ENCODE measurements at regions not wholly inside any gene's neighbourhood (a gene's known extent, or its start where the extent isn't known, plus 50 kb on each side); places are given as distances from the start of the nearest gene placed in this dataset.

- peaks cover 3% of the 10 kb centered on the region for H3K4me1 Mint-ChIP-seq (ENCODE audit: unreplicated experiment)
- H3K36me3 Mint-ChIP-seq (ENCODE audit: unreplicated experiment), result no peaks in the 10 kb centered on the region
- H3K27me3 Mint-ChIP-seq (ENCODE audit: unreplicated experiment), result peaks cover 7% of the 10 kb centered on the region
- H3K27ac Mint-ChIP-seq (ENCODE audit: unreplicated experiment), result no peak overlapping the region
- H3K4me3 Mint-ChIP-seq (ENCODE audit: unreplicated experiment), result peak overlapping the region; percentile 75
- H3K9me3 Mint-ChIP-seq (ENCODE audit: unreplicated experiment), result no peaks in the 10 kb centered on the region
- no peak for TF ChIP-seq CTCF (IDR thresholded peaks at IDR 0.05)
- no peak for DNase-seq (ENCODE audit: extremely low spot score, unreplicated experiment)
Measured at GRCh38 chr5:77851176-77852067, 75.3 kb upstream of the TBCA start.

GRCh38 chr5:77850536-77851175 is 74.5 kb upstream of the TBCA start:
- H3K27me3 Mint-ChIP-seq (ENCODE audit: unreplicated experiment), result peaks cover 3% of the 10 kb centered on the region
- no peak overlapping the region for H3K27ac Mint-ChIP-seq (ENCODE audit: unreplicated experiment)
- no peaks in the 10 kb centered on the region for H3K36me3 Mint-ChIP-seq (ENCODE audit: unreplicated experiment)

GRCh38 chr5:77849308-77849900 is 73.3 kb upstream of the TBCA start:
- H3K4me1 Mint-ChIP-seq (ENCODE audit: unreplicated experiment), result peaks cover 3% of the 10 kb centered on the region
- H3K27ac Mint-ChIP-seq (ENCODE audit: unreplicated experiment), result no peak overlapping the region
- DNase-seq (ENCODE audit: extremely low spot score, unreplicated experiment), result no peak
- no peaks in the 10 kb centered on the region for H3K27me3 Mint-ChIP-seq (ENCODE audit: unreplicated experiment)
- no peak overlapping the region for H3K4me3 Mint-ChIP-seq (ENCODE audit: unreplicated experiment)
- TF ChIP-seq CTCF (IDR thresholded peaks at IDR 0.05), result no peak
- H3K9me3 Mint-ChIP-seq (ENCODE audit: unreplicated experiment), result no peaks in the 10 kb centered on the region
- no peaks in the 10 kb centered on the region for H3K36me3 Mint-ChIP-seq (ENCODE audit: unreplicated experiment)

More at GRCh38 chr5:77850536-77851175, 74.5 kb upstream of the TBCA start:
- DNase-seq (ENCODE audit: extremely low spot score, unreplicated experiment), result no peak
- Mint-ChIP-seq H3K4me3 (ENCODE audit: unreplicated experiment) (peak overlapping the region; percentile 75), H3K4me1 (ENCODE audit: unreplicated experiment) (peaks cover 3% of the 10 kb centered on the region), H3K9me3 (ENCODE audit: unreplicated experiment) (no peaks in the 10 kb centered on the region)
- no peak for TF ChIP-seq CTCF (IDR thresholded peaks at IDR 0.05)

GRCh38 chr5:77847814-77848290 is 71.7 kb upstream of the TBCA start:
- Mint-ChIP-seq H3K9me3 (ENCODE audit: unreplicated experiment) (no peaks in the 10 kb centered on the region), H3K4me1 (ENCODE audit: unreplicated experiment) (peaks cover under 1% of the 10 kb centered on the region), H3K27ac (ENCODE audit: unreplicated experiment) (no peak overlapping the region), H3K27me3 (ENCODE audit: unreplicated experiment) (peaks cover 3% of the 10 kb centered on the region), H3K4me3 (ENCODE audit: unreplicated experiment) (no peak overlapping the region), H3K36me3 (ENCODE audit: unreplicated experiment) (no peaks in the 10 kb centered on the region)
- DNase-seq (ENCODE audit: extremely low spot score, unreplicated experiment), result no peak
- no peak for TF ChIP-seq CTCF (IDR thresholded peaks at IDR 0.05)

GRCh38 chr5:77847129-77847460 is 71.0 kb upstream of the TBCA start:
- Mint-ChIP-seq H3K27ac (ENCODE audit: unreplicated experiment) (no peak overlapping the region), H3K4me1 (ENCODE audit: unreplicated experiment) (no peaks in the 10 kb centered on the region), H3K9me3 (ENCODE audit: unreplicated experiment) (no peaks in the 10 kb centered on the region), H3K27me3 (ENCODE audit: unreplicated experiment) (peaks cover 3% of the 10 kb centered on the region), H3K36me3 (ENCODE audit: unreplicated experiment) (no peaks in the 10 kb centered on the region), H3K4me3 (ENCODE audit: unreplicated experiment) (no peak overlapping the region)
- no peak for DNase-seq (ENCODE audit: extremely low spot score, unreplicated experiment)
- TF ChIP-seq CTCF (IDR thresholded peaks at IDR 0.05), result no peak

Measured in osteocyte (in vitro differentiated cells).